OCI-LY1 (cell line): ENCODE measurements at regions not wholly inside any gene's neighbourhood (a gene's known extent, or its start where the extent isn't known, plus 50 kb on each side); places are given as distances from the start of the nearest gene placed in this dataset.

Source experiments
- EZH2 ChIP-seq: fragments of 200-600 bp; sonication (generic), shearing (Covaris generic); IDR thresholded peaks from 2 replicates; pipeline ENCODE4 v1.8.0; 2017; ENCODE audit warnings: borderline replicate concordance, mixed run types, mild to moderate bottlenecking, antibody characterized with exemption, low read length, moderate library complexity, mixed read lengths
- TF ChIP-seq, protein P1 (sequence below): fragments of 200-600 bp; sonication (generic), shearing (Covaris generic); IDR thresholded peaks from 2 replicates; pipeline ENCODE4 v1.5.1; 2017; ENCODE audit warnings: mild to moderate bottlenecking, antibody characterized with exemption, low read length, moderate library complexity, mixed read lengths

DNA sequence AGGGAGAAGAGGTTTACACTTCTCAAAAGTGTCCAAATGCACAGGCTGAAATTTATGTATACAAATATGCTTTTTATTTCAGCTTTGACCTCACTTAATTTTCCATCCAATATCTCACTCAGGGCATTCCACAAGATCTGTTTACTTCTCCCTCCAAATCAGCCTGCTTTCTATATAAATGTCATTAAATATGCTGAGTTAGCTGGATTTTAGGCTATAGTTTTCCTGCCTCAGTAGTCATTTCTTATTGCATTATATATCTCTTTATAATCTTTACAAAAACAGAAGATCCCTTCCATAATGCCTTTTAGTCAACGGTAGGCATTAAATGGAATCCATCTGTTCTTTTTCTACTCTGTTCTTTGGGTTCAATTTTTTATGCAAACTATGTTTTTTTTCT is 71.7 kb upstream of the KCND2 start:
- TF ChIP-seq EZH2 = no peak
- TF ChIP-seq, protein P1, sequence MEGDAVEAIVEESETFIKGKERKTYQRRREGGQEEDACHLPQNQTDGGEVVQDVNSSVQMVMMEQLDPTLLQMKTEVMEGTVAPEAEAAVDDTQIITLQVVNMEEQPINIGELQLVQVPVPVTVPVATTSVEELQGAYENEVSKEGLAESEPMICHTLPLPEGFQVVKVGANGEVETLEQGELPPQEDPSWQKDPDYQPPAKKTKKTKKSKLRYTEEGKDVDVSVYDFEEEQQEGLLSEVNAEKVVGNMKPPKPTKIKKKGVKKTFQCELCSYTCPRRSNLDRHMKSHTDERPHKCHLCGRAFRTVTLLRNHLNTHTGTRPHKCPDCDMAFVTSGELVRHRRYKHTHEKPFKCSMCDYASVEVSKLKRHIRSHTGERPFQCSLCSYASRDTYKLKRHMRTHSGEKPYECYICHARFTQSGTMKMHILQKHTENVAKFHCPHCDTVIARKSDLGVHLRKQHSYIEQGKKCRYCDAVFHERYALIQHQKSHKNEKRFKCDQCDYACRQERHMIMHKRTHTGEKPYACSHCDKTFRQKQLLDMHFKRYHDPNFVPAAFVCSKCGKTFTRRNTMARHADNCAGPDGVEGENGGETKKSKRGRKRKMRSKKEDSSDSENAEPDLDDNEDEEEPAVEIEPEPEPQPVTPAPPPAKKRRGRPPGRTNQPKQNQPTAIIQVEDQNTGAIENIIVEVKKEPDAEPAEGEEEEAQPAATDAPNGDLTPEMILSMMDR = no peak
